ENCODE measurements at regions not wholly inside any gene's neighbourhood (a gene's known extent, or its start where the extent isn't known, plus 50 kb on each side); places are given as distances from the start of the nearest gene placed in this dataset.

- H3K36me3 ChIP-seq = no peaks in the 10 kb centered on the region
- no peak for TF ChIP-seq POLR2A (IDR thresholded peaks at IDR 0.05)
- TF ChIP-seq CTCF (IDR thresholded peaks at IDR 0.05) = no peak
- no peak for TF ChIP-seq POLR2AphosphoS5 (IDR thresholded peaks at IDR 0.05)
- TF ChIP-seq EP300 (IDR thresholded peaks at IDR 0.05) = no peak
- H3K27me3 ChIP-seq = no peaks in the 10 kb centered on the region
- H3K4me3 ChIP-seq = no peak overlapping the region
- H3K27ac ChIP-seq = no peak overlapping the region
- no peak for ATAC-seq
- H3K9me3 ChIP-seq = no peaks in the 10 kb centered on the region
- no peaks in the 10 kb centered on the region for H3K4me1 ChIP-seq
- WGBS, 2 donors (ENCODE audit: low coverage in 1 of 2) = 68 to 89% methylated on average over 5 of the region's 6 CpGs
Measured at GRCh38 chr13:64675255-64675892, 2554.8 kb downstream of the PCDH9 start.

DNA sequence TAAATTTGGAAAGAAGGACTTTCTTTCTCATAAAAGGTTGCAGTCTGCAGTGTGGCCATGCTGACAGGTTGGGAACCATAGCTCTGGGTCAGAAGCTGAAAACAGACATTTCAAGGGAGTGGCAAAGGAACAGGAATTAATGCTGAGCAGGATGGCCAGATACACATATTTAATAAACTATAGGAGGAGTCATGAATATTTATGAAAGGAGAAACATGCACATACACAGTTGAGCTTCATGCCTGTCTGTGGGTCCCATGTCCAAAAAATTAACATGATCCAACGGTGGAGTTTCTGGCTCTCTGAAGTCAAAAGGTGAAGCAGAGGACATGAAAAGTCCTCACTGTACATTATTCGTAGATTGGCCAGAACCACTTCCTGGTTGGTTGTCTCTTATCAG lies 2556.0 kb downstream of the PCDH9 start:
- Histone ChIP-seq H3K27me3 (no peaks in the 10 kb centered on the region), H3K4me1 (no peaks in the 10 kb centered on the region), H3K4me3 (no peak overlapping the region), H3K9me3 (no peaks in the 10 kb centered on the region), H3K27ac (no peak overlapping the region), H3K36me3 (no peaks in the 10 kb centered on the region)
- no peak for TF ChIP-seq POLR2A (IDR thresholded peaks at IDR 0.05)
- no peak for TF ChIP-seq EP300 (IDR thresholded peaks at IDR 0.05)
- no peak for TF ChIP-seq POLR2AphosphoS5 (IDR thresholded peaks at IDR 0.05)
- no peak for TF ChIP-seq CTCF (IDR thresholded peaks at IDR 0.05)
- WGBS, 2 donors (ENCODE audit: low coverage in 1 of 2) = 64 to 88% methylated on average over 2 of the region's 2 CpGs
- ATAC-seq = no peak

- Histone ChIP-seq H3K27me3 (no peaks in the 10 kb centered on the region), H3K27ac (no peak overlapping the region), H3K4me3 (no peak overlapping the region), H3K4me1 (no peaks in the 10 kb centered on the region), H3K36me3 (no peaks in the 10 kb centered on the region), H3K9me3 (no peaks in the 10 kb centered on the region)
- TF ChIP-seq CTCF (IDR thresholded peaks at IDR 0.05) (no peak), POLR2AphosphoS5 (IDR thresholded peaks at IDR 0.05) (no peak), EP300 (IDR thresholded peaks at IDR 0.05) (no peak), POLR2A (IDR thresholded peaks at IDR 0.05) (no peak)
- no peak for ATAC-seq
- WGBS, 2 donors (ENCODE audit: low coverage in 1 of 2) = 88 to 89% methylated on average over 2 of the region's 2 CpGs
Measured at GRCh38 chr13:64672751-64673150, 2557.4 kb downstream of the PCDH9 start.

DNA sequence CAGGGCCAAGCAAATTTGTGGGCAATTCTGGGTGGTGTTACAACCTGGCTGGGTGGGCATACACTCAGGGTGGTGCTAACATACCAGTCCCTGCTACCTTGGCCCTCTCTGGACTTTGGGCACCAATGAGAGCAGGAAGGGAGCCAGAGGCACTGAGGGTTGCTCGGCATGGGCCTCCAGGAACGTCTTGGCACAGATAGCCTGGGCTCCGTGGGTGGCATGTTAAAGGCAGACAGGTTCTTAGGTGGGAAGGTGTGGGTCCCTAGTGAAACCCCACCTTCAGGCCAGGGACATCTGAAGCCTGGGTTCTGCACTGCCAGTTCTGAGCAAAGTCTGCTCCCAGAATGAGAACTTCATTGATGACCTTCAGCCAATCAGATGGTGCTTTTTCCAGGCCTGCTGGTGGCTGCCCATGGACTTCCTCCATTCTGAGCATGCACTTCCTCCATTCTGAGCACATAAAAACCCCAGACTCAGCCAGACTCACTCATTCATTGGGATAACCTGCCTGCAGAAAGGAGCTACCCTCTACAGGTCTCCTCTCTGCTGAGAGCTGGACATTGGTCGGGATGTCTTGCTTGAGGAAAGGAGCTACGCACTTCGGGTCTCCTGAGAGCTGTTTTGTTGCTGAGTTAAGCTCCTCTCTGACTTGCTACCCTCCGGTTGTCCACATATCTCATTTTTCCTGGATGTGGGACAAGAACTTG lies 2567.1 kb downstream of the PCDH9 start:
- Histone ChIP-seq H3K9me3 (peaks cover 0 to 12% (median 0%) of the 10 kb centered on the region in 3 donors), H3K27ac (no peak overlapping the region), H3K27me3 (no peaks in the 10 kb centered on the region), H3K4me3 (no peak overlapping the region), H3K4me1 (no peaks in the 10 kb centered on the region), H3K36me3 (no peaks in the 10 kb centered on the region)
- TF ChIP-seq EP300 (IDR thresholded peaks at IDR 0.05) (no peak), POLR2AphosphoS5 (IDR thresholded peaks at IDR 0.05) (no peak), POLR2A (IDR thresholded peaks at IDR 0.05) (no peak), CTCF (IDR thresholded peaks at IDR 0.05) (no peak)
- WGBS, 2 donors (ENCODE audit: low coverage in 1 of 2) = 92% methylated on average over 4 of the region's 7 CpGs; no CpG with 5 or more reads in 1 of the 2 donors
- ATAC-seq = no peak

DNA sequence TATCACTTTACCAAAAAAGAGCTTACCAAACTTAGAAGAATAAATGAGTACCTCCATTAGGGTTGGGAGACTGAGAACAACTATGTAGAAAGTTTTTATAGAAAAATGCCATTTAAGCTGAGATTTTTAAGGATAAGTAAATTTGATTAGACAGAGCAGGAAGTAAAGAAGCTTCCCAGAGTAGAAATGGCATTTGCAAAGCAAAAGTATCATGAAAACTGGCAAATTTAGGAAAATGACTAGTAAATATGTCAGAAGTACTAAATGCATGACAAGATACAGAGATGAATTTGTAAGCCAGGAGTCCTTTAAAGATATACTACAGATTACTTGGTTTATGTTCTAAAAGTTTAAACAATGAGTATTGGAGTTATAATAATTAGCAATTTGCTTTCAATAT lies 2581.8 kb downstream of the PCDH9 start:
- no peaks in the 10 kb centered on the region for H3K27me3 ChIP-seq
- H3K36me3 ChIP-seq = no peaks in the 10 kb centered on the region
- ATAC-seq = no peak
- TF ChIP-seq POLR2AphosphoS5 (IDR thresholded peaks at IDR 0.05) = no peak
- TF ChIP-seq POLR2A (IDR thresholded peaks at IDR 0.05) = no peak
- TF ChIP-seq EP300 (IDR thresholded peaks at IDR 0.05) = no peak
- H3K9me3 ChIP-seq = no peaks in the 10 kb centered on the region
- H3K27ac ChIP-seq = no peak overlapping the region
- no peaks in the 10 kb centered on the region for H3K4me1 ChIP-seq
- no peak overlapping the region for H3K4me3 ChIP-seq

Data from gastroesophageal sphincter (tissue), 4 donors.